Ovary (tissue), 7 donors: ENCODE measurements at regions not wholly inside any gene's neighbourhood (a gene's known extent, or its start where the extent isn't known, plus 50 kb on each side); places are given as distances from the start of the nearest gene placed in this dataset.

ENCODE experiments used
- DNase-seq, 5 donors: peaks; one replicate each; pipeline ENCODE4 v3.0.0-alpha.2; 2019 to 2020
- H3K27ac ChIP-seq, 2 donors: fragments of 200-600 bp; one replicate each; pipeline versions ENCODE4 v1.5.1 to v1.8.0; 2019 to 2022
- H3K27me3 ChIP-seq: fragments of 200-600 bp; one replicate; pipeline ENCODE4 v1.8.0; 2022
- H3K36me3 ChIP-seq: fragments of 200-600 bp; sonication (generic); one replicate; pipeline ENCODE4 v1.5.1; 2019
- H3K4me1 ChIP-seq: one replicate; pipeline ENCODE4 v1.8.1; 2013; ENCODE audit warnings: mild to moderate bottlenecking, moderate library complexity; ENCODE audit not compliant: insufficient read depth
- H3K4me3 ChIP-seq: fragments of 200-600 bp; sonication (generic); one replicate; pipeline ENCODE4 v1.5.1; 2017
- H3K9me3 ChIP-seq, 2 donors: fragments of 200-600 bp in 1 of 2; sonication (generic) in 1 of 2; one replicate each; pipeline versions ENCODE4 v1.5.1 to v1.8.1; 2013 to 2019; ENCODE audit warnings: mild to moderate bottlenecking in 1 of 2, moderate library complexity in 1 of 2
- EP300 ChIP-seq: sonication (generic); formaldehyde crosslinking; IDR thresholded peaks from one replicate; pipeline ENCODE4 v1.6.1; 2017; ENCODE audit warnings: antibody characterized with exemption
- POLR2A ChIP-seq: fragments of 450-650 bp; IDR thresholded peaks from one replicate; pipeline ENCODE4 v1.6.1; 2017; ENCODE audit warnings: antibody characterized with exemption, mild to moderate bottlenecking, moderate library complexity
- WGBS, 3 donors: extraction: QIAGEN DNeasy Blood & Tissue Kit in 1 of 3; methylation state at CpG; one replicate each; pipeline versions ENCODE4 v1.1.5 to v1.1.7; 2013 to 2017; 5-methylcytosine and 5-hydroxymethylcytosine counted together
- intact Hi-C, 4 donors: fragments of 100-400 bp; cut with DNase I; formaldehyde crosslinking; loops; one replicate each; pipeline versions ENCODE4 v1.11.0 to v1.15.1; 2022 to 2023
- TF ChIP-seq, protein P1 (sequence below), 3 donors: fragments of 450-650 bp in 2 of 3; fragments of 200-600 bp in 1 of 3; IDR thresholded peaks; one replicate each; pipeline versions ENCODE4 v1.5.1 to v1.8.0; 2016 to 2022; ENCODE audit warnings: antibody characterized with exemption in 3 of 3, mild to moderate bottlenecking in 1 of 3
- donor health status: DM: no; HTN: no; CAD: no; lungs with moderate emphysema.
- donor health status: DM: no; HTN: no; CAD: no.
- donor health status: Bipolar disorder and iron deficiency.
- donor health status: DM: no; HTN: no; CAD: no.
- donor health status: DM: yes; HTN: yes; CAD: no.

DNA sequence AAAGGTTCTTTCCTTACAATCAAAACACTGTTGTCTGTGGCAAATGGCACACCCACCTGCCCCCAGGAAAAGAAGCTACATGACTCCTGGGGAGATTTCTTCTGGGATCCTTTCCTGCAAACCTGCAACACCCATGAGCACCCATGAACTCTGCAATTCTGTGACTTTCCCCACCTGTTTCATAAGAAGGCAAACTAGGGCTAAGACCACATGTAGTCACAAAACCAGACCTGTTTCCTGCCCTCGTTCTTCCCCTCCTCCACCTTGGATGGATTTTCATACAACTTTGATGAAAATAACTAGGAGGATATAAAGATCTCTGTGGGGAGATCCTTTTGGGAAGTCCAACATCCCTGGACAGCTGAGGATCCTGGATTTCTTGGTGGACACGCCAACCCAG lies 1084.7 kb downstream of the BCL11B start:
- WGBS, 3 donors: 79 to 86% (median 81%) methylated on average over 2 of the region's 2 CpGs
- no peak for DNase-seq
- Histone ChIP-seq H3K36me3 (no peaks in the 10 kb centered on the region), H3K9me3 (no peaks in the 10 kb centered on the region), H3K4me3 (no peak overlapping the region), H3K27ac (no peak overlapping the region), H3K4me1 (no peaks in the 10 kb centered on the region), H3K27me3 (no peaks in the 10 kb centered on the region)
- TF ChIP-seq POLR2A: no peak
- TF ChIP-seq, protein P1, sequence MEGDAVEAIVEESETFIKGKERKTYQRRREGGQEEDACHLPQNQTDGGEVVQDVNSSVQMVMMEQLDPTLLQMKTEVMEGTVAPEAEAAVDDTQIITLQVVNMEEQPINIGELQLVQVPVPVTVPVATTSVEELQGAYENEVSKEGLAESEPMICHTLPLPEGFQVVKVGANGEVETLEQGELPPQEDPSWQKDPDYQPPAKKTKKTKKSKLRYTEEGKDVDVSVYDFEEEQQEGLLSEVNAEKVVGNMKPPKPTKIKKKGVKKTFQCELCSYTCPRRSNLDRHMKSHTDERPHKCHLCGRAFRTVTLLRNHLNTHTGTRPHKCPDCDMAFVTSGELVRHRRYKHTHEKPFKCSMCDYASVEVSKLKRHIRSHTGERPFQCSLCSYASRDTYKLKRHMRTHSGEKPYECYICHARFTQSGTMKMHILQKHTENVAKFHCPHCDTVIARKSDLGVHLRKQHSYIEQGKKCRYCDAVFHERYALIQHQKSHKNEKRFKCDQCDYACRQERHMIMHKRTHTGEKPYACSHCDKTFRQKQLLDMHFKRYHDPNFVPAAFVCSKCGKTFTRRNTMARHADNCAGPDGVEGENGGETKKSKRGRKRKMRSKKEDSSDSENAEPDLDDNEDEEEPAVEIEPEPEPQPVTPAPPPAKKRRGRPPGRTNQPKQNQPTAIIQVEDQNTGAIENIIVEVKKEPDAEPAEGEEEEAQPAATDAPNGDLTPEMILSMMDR (IDR thresholded peaks at IDR 0.05): no peak
- TF ChIP-seq EP300: no peak
- intact Hi-C loops: loop anchor here in 1 of 4 donors (10.0 kb wide), 1 partner anchor 738 kb away; no protein-coding TSS in a partner anchor

DNA sequence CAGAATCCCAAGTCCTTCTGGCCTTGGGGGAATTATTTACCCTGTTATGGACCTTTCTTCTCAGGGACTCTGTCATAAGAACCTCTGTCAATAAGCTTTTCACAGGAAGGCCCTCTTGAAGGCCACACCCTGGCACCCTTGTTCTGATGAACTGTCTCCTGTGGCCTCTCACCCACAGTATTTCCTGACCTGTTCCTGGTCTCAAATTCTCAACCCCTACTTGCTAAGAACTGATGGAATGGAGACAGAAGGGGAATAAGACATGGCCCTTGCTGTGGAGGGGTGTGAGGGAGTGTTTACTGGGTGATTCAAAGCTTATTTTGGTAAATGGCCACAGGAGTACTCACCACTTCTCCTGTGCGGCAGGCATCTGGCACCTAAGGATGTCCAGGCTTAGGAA lies 1082.9 kb downstream of the BCL11B start:
- 70 to 77% (median 72%) methylated on average over 1 of the region's 1 CpG for WGBS, 3 donors
- no peak for DNase-seq
- no peaks in the 10 kb centered on the region for H3K27me3 ChIP-seq
- no peak overlapping the region for H3K27ac ChIP-seq
- no peaks in the 10 kb centered on the region for H3K4me1 ChIP-seq
- TF ChIP-seq EP300 (no peak), POLR2A (no peak)
- TF ChIP-seq, protein P1 (IDR thresholded peaks at IDR 0.05): no peak
- intact Hi-C loops: loop anchor here in 1 of 4 donors (10.0 kb wide), 1 partner anchor 736 kb away; no protein-coding TSS in a partner anchor
- H3K9me3 ChIP-seq: no peaks in the 10 kb centered on the region
- no peak overlapping the region for H3K4me3 ChIP-seq
- no peaks in the 10 kb centered on the region for H3K36me3 ChIP-seq

DNA sequence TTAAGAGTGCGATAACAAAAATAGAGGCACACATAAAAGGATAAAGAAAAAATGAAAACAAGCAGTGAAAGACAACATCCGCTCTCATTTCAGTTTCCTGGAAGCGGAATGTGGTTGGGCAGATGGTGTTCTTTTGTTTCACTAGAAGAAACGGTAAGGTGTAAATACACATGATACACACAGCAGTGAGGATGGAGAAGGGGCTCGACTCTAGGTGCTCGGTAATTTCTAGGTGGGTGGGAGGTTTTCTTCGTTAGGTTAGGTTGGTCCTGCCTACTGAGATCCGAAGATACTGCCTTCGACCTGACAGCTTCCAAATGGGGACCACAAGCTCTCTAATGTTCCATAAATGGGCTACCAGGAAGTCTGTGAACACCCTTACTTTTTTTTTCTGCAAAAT lies 1082.5 kb downstream of the BCL11B start:
- intact Hi-C loops: loop anchor here in 1 of 4 donors (10.0 kb wide), 1 partner anchor 735 kb away; no protein-coding TSS in a partner anchor
- H3K36me3 ChIP-seq: no peaks in the 10 kb centered on the region
- no peak overlapping the region for H3K27ac ChIP-seq
- WGBS, 3 donors: 64 to 79% (median 69%) methylated on average over 9 of the region's 9 CpGs
- no peaks in the 10 kb centered on the region for H3K4me1 ChIP-seq
- H3K4me3 ChIP-seq: no peak overlapping the region
- no peaks in the 10 kb centered on the region for H3K27me3 ChIP-seq
- H3K9me3 ChIP-seq: no peaks in the 10 kb centered on the region
- no peak for DNase-seq
- TF ChIP-seq, protein P1 (IDR thresholded peaks at IDR 0.05): no peak
- TF ChIP-seq POLR2A (no peak), EP300 (no peak)

DNA sequence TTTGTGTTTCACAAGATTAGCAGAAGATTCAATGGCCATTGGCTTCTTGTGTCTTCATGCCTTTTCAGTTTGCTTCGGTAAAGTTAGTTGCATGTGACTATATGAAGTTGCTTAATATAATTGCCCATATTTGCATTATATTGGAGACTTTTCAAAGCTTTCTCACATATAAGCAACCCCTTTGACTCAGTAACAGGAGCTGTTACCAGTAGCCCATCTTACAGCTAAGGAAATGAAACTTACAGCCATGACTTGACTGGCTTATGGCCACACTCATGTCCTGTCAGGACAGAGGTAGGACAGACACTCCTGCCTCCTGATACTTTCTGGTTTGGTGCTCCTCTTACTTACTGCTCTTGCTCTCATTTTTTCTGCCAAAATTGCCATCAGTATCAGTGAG lies 1082.1 kb downstream of the BCL11B start:
- 93 to 98% (median 95%) methylated on average over 1 of the region's 1 CpG for WGBS, 3 donors
- Histone ChIP-seq H3K4me1 (no peaks in the 10 kb centered on the region), H3K36me3 (no peaks in the 10 kb centered on the region), H3K4me3 (no peak overlapping the region), H3K27me3 (no peaks in the 10 kb centered on the region), H3K9me3 (no peaks in the 10 kb centered on the region), H3K27ac (no peak overlapping the region)
- no peak for DNase-seq
- intact Hi-C loops: loop anchor here in 1 of 4 donors (10.0 kb wide), 1 partner anchor 735 kb away; no protein-coding TSS in a partner anchor
- no peak for TF ChIP-seq EP300

DNA sequence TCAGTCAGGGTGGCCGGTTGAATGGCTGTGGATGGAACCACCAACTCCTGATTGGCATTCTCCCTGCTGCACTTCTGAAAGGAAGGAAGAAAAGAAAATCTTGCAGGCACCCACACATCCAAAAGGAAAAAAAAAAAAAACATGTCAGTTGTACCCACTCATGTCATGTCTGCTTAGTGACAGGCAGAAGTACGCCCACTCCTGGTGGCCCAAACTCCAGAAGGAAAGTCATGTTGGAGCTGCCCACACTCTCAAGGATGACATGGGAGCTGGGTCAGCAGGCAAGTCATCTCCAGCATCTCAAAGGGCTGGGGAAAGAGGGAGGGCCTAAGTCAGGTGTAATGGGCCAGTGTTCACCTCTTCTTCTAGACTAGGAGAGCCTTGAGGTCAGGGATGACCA lies 1079.1 kb downstream of the BCL11B start:
- Histone ChIP-seq H3K4me3 (no peak overlapping the region), H3K4me1 (no peaks in the 10 kb centered on the region), H3K36me3 (no peaks in the 10 kb centered on the region), H3K27me3 (no peaks in the 10 kb centered on the region), H3K27ac (no peak overlapping the region), H3K9me3 (no peaks in the 10 kb centered on the region)
- WGBS, 3 donors: 88 to 89% (median 88%) methylated on average over 2 of the region's 2 CpGs
- intact Hi-C loops: no loop called here
- TF ChIP-seq EP300: no peak
- TF ChIP-seq POLR2A: no peak
- TF ChIP-seq, protein P1 (IDR thresholded peaks at IDR 0.05): no peak
- no peak for DNase-seq
